ENCODE measurements at regions not wholly inside any gene's neighbourhood (a gene's known extent, or its start where the extent isn't known, plus 50 kb on each side); places are given as distances from the start of the nearest gene placed in this dataset.

- Histone ChIP-seq H3K9ac (no peak overlapping the region), H3K4me3 (ENCODE audit: low read depth in 2 of 2, low read length in 1 of 2) (no peak overlapping the region), H4K20me1 (ENCODE audit: insufficient read depth) (no peaks in the 10 kb centered on the region), H3K79me2 (ENCODE audit: insufficient read depth) (no peaks in the 10 kb centered on the region), H3K4me2 (no peak overlapping the region), H3K9me2 (no peaks in the 10 kb centered on the region), H3K9me3 (no peaks in the 10 kb centered on the region), H3K36me3 (replicated peaks in 1 of 2; ENCODE audit: control insufficient read depth in 1 of 2, insufficient read depth in 2 of 2, low read length in 1 of 2) (no peaks in the 10 kb centered on the region), H3K27me3 (ENCODE audit: insufficient read depth) (no peaks in the 10 kb centered on the region), H2AFZ (ENCODE audit: low read depth) (no peak overlapping the region), H3F3A (replicated peaks; ENCODE audit: insufficient read depth) (no peaks in the 10 kb centered on the region), H3K4me1 (ENCODE audit: control insufficient read depth in 1 of 2, insufficient read depth in 2 of 2, low read depth in 1 of 2, low read length in 1 of 2) (peaks cover 0 to 38% of the 10 kb centered on the region in 2 experiments; a peak in 1 of 4 replicates), H3K27ac (ENCODE audit: low read depth in 2 of 2, low read length in 1 of 2) (no peak overlapping the region)
- ChIA-PET CTCF (interaction anchor here (0.9 to 1.4 kb wide), 5 partner anchors 9 to 1149 kb away, joined by 3 to 4 read pairs (median 3); no protein-coding TSS in a partner anchor), POLR2A (no interaction called here)
- TF ChIP-seq SIN3A (IDR thresholded peaks at IDR 0.05; ENCODE audit: borderline replicate concordance, low read depth, low read length) (no peak), NRF1 (IDR thresholded peaks at IDR 0.05; ENCODE audit: low read depth, low read length) (no peak), MXI1 (IDR thresholded peaks at IDR 0.05; ENCODE audit: low read depth, low read length) (no peak), FOXJ3 (CRISPR knock-in tag; IDR thresholded peaks at IDR 0.05) (no peak), USF2 (IDR thresholded peaks at IDR 0.05; ENCODE audit: borderline replicate concordance, low read depth, low read length) (no peak), PBX3 (IDR thresholded peaks at IDR 0.05) (no peak)
- 47% methylated on average over 17 of the region's 20 CpGs for WGBS (ENCODE audit: low lambda C conversion rate)
- DNase-seq, result peak; percentile 19
Observed at GRCh38 chr2:129904532-129905446, 74.7 kb upstream of the RAB6C start.

GRCh38 chr2:129905664-129906081 is 73.8 kb upstream of the RAB6C start:
- Histone ChIP-seq H3K4me2 (no peak overlapping the region), H3K79me2 (ENCODE audit: insufficient read depth) (no peaks in the 10 kb centered on the region), H3K9ac (no peak overlapping the region), H3K4me3 (ENCODE audit: low read depth in 2 of 2, low read length in 1 of 2) (no peak overlapping the region), H2AFZ (ENCODE audit: low read depth) (no peak overlapping the region), H3K36me3 (replicated peaks in 1 of 2; ENCODE audit: control insufficient read depth in 1 of 2, insufficient read depth in 2 of 2, low read length in 1 of 2) (no peaks in the 10 kb centered on the region), H3K9me2 (no peaks in the 10 kb centered on the region), H3K4me1 (ENCODE audit: control insufficient read depth in 1 of 2, insufficient read depth in 2 of 2, low read depth in 1 of 2, low read length in 1 of 2) (peaks cover 0 to 38% of the 10 kb centered on the region in 2 experiments; a peak in 1 of 4 replicates), H3K9me3 (no peaks in the 10 kb centered on the region), H3F3A (replicated peaks; ENCODE audit: insufficient read depth) (no peaks in the 10 kb centered on the region), H3K27me3 (ENCODE audit: insufficient read depth) (no peaks in the 10 kb centered on the region), H4K20me1 (ENCODE audit: insufficient read depth) (no peaks in the 10 kb centered on the region), H3K27ac (ENCODE audit: low read depth in 2 of 2, low read length in 1 of 2) (no peak overlapping the region)
- ChIA-PET POLR2A (no interaction called here), CTCF (interaction anchor here (1.0 to 1.2 kb wide), 2 partner anchors 29 to 1150 kb away, joined by 3 to 4 read pairs; no protein-coding TSS in a partner anchor)
- TF ChIP-seq NFIC (IDR thresholded peaks at IDR 0.05; ENCODE audit: borderline replicate concordance), result no peak
- TF ChIP-seq FOXM1 (IDR thresholded peaks at IDR 0.05; ENCODE audit: low read depth), result no peak
- no peak for TF ChIP-seq MEF2A (IDR thresholded peaks at IDR 0.05; ENCODE audit: borderline replicate concordance, low read depth)
- TF ChIP-seq NRF1 (IDR thresholded peaks at IDR 0.05; ENCODE audit: low read depth, low read length), result no peak
- no peak for TF ChIP-seq CTCF (IDR thresholded peaks at IDR 0.05)
- no peak for TF ChIP-seq USF2 (IDR thresholded peaks at IDR 0.05; ENCODE audit: borderline replicate concordance, low read depth, low read length)
- DNase-seq, result peak; percentile 4
- WGBS (ENCODE audit: low lambda C conversion rate), result 54% methylated on average over 2 of the region's 2 CpGs

Measured in SK-N-SH (cell line).